Caki2 (cell line): ENCODE measurements at regions not wholly inside any gene's neighbourhood (a gene's known extent, or its start where the extent isn't known, plus 50 kb on each side); places are given as distances from the start of the nearest gene placed in this dataset.

Source experiments
- DNase-seq: peaks from one replicate; pipeline ENCODE4 v3.0.0-alpha.2; 2015; ENCODE audit warnings: low read depth
- in situ Hi-C: cut with HindIII; loops from 2 replicates; pipeline ENCODE4 v1.10.0; 2016; ENCODE audit warnings: low sequenced_read_pairs, low pct_unique_long_range_greater_than_20kb, mixed read lengths

- in situ Hi-C loops = no loop called here
- DNase-seq = no peak
These were observed 133.1 kb upstream of the COL21A1 start for GRCh38 chr6:56380476-56380875.

- in situ Hi-C loops = no loop called here
- no peak for DNase-seq
These were observed 131.7 kb upstream of the COL21A1 start for GRCh38 chr6:56378966-56379585.

- in situ Hi-C loops = no loop called here
- DNase-seq = no peak
These were observed 131.1 kb upstream of the COL21A1 start for GRCh38 chr6:56378507-56378906.

GRCh38 chr6:56377295-56377694, 129.9 kb upstream of the COL21A1 start:
- in situ Hi-C loops = no loop called here
- no peak for DNase-seq

GRCh38 chr6:56375806-56376205, 128.4 kb upstream of the COL21A1 start:
- in situ Hi-C loops = no loop called here
- DNase-seq = no peak

- in situ Hi-C loops = loop anchor here (25.0 kb wide), 1 partner anchor 212 kb away; no protein-coding TSS in a partner anchor
- DNase-seq = no peak
These were observed 127.5 kb upstream of the COL21A1 start for GRCh38 chr6:56374841-56375369.

GRCh38 chr6:56372406-56372995, 125.1 kb upstream of the COL21A1 start:
- DNase-seq = no peak
- in situ Hi-C loops = loop anchor here (25.0 kb wide), 1 partner anchor 215 kb away; no protein-coding TSS in a partner anchor

- in situ Hi-C loops = loop anchor here (25.0 kb wide), 1 partner anchor 217 kb away; no protein-coding TSS in a partner anchor
- DNase-seq = peak; percentile 82
These were observed 123.3 kb upstream of the COL21A1 start for GRCh38 chr6:56370561-56371211.

GRCh38 chr6:56370127-56370540, 122.8 kb upstream of the COL21A1 start:
- in situ Hi-C loops = loop anchor here (25.0 kb wide), 1 partner anchor 217 kb away; no protein-coding TSS in a partner anchor
- peak; percentile 68 for DNase-seq

GRCh38 chr6:56368491-56368890, 121.1 kb upstream of the COL21A1 start:
- in situ Hi-C loops = loop anchor here (25.0 kb wide), 1 partner anchor 219 kb away; no protein-coding TSS in a partner anchor
- no peak for DNase-seq

GRCh38 chr6:56366141-56366852, 118.9 kb upstream of the COL21A1 start:
- in situ Hi-C loops = loop anchor here (25.0 kb wide), 1 partner anchor 221 kb away; no protein-coding TSS in a partner anchor

GRCh38 chr6:56364827-56365339, 117.5 kb upstream of the COL21A1 start:
- DNase-seq = no peak
- in situ Hi-C loops = loop anchor here (25.0 kb wide), 1 partner anchor 222 kb away; no protein-coding TSS in a partner anchor

More at GRCh38 chr6:56366141-56366852, 118.9 kb upstream of the COL21A1 start:
- DNase-seq = no peak

GRCh38 chr6:56364431-56364826, 117.0 kb upstream of the COL21A1 start:
- no peak for DNase-seq
- in situ Hi-C loops = loop anchor here (25.0 kb wide), 1 partner anchor 223 kb away; no protein-coding TSS in a partner anchor

- DNase-seq = no peak
- in situ Hi-C loops = loop anchor here (25.0 kb wide), 1 partner anchor 223 kb away; no protein-coding TSS in a partner anchor
These were observed 116.5 kb upstream of the COL21A1 start for GRCh38 chr6:56363796-56364430.

- in situ Hi-C loops = loop anchor here (25.0 kb wide), 1 partner anchor 225 kb away; no protein-coding TSS in a partner anchor
- no peak for DNase-seq
These were observed 114.4 kb upstream of the COL21A1 start for GRCh38 chr6:56361812-56362211.

GRCh38 chr6:56359201-56359899, 112.0 kb upstream of the COL21A1 start:
- in situ Hi-C loops = loop anchor here (25.0 kb wide), 1 partner anchor 228 kb away; no protein-coding TSS in a partner anchor
- peak; percentile 61 for DNase-seq
